Gastrocnemius medialis (tissue), 4 donors: ENCODE measurements at regions not wholly inside any gene's neighbourhood (a gene's known extent, or its start where the extent isn't known, plus 50 kb on each side); places are given as distances from the start of the nearest gene placed in this dataset.

Experiments used
- CTCF ChIP-seq, 5 experiments: fragments of 450-650 bp in 3 of 5; fragments of 200-600 bp in 2 of 5; sonication (generic) in 2 of 5; IDR thresholded peaks in 4 of 5; conservative IDR thresholded peaks in 1 of 5; 1 replicate in 4 of 5; 2 replicates in 1 of 5; pipeline ENCODE4 v1.5.1; 2016 to 2019; ENCODE audit warnings: antibody characterized with exemption in 5 of 5, mild to moderate bottlenecking in 3 of 5, moderate library complexity in 3 of 5
- POLR2A ChIP-seq, 2 donors: fragments of 450-650 bp; IDR thresholded peaks; one replicate each; pipeline ENCODE4 v1.6.1; 2017; ENCODE audit warnings: antibody characterized with exemption in 2 of 2, mild to moderate bottlenecking in 2 of 2, moderate library complexity in 2 of 2

GRCh38 chr3:103060242-103060641, 625.4 kb downstream of the ZPLD1 start:
- TF ChIP-seq CTCF (IDR thresholded peaks at IDR 0.05 in 4 of 5, conservative IDR thresholded peaks at IDR 0.05 in 1 of 5) (no peak), POLR2A (IDR thresholded peaks at IDR 0.05) (no peak)
